ENCODE measurements at regions not wholly inside any gene's neighbourhood (a gene's known extent, or its start where the extent isn't known, plus 50 kb on each side); places are given as distances from the start of the nearest gene placed in this dataset.

- H3K14ac ChIP-seq (ENCODE audit: insufficient read length) = no peak overlapping the region
- no peak overlapping the region for H3K27ac ChIP-seq (ENCODE audit: low read depth, low read length)
- no peak overlapping the region for H2BK20ac ChIP-seq (ENCODE audit: low read length)
- no peak overlapping the region for H3K18ac ChIP-seq (ENCODE audit: extremely low read depth, low read length)
- H2BK120ac ChIP-seq (replicated peaks; ENCODE audit: low read depth, low read length) = no peak overlapping the region
- H3K9me3 ChIP-seq (ENCODE audit: insufficient read depth in 2 of 2, low read depth in 1 of 2, low read length in 1 of 2) = no peaks in the 10 kb centered on the region
- WGBS, 2 experiments (ENCODE audit: extremely low coverage in 1 of 2, insufficient coverage in 1 of 2, insufficient read length in 1 of 2, insufficient replicate concordance in 2 of 2, low coverage in 1 of 2, low lambda C conversion rate in 2 of 2, missing lambda C conversion rate in 1 of 2) = 86% methylated on average over 2 of the region's 2 CpGs; no CpG with 5 or more reads in 1 of the 2 experiments
- no peaks in the 10 kb centered on the region for H3K23me2 ChIP-seq (ENCODE audit: low read depth, low read length)
- H4K5ac ChIP-seq (ENCODE audit: insufficient read length, low read depth, low read length) = no peak overlapping the region
- no peak overlapping the region for H2BK12ac ChIP-seq (ENCODE audit: low read depth, low read length)
- DNase-seq (ENCODE audit: low read depth in 1 of 2, low spot score in 2 of 2) (no peak), FAIRE-seq (no peak)
- H3K4me2 ChIP-seq (ENCODE audit: insufficient read depth in 1 of 2, low read depth in 2 of 2, low read length in 2 of 2) = no peak overlapping the region
- ChIA-PET POLR2A (ENCODE audit: partially characterized antibody) (no interaction called here), CTCF (ENCODE audit: partially characterized antibody) (interaction anchor here (0.6 to 1.2 kb wide), 2 partner anchors 450 to 452 kb away, joined by 3 to 5 read pairs; no protein-coding TSS in a partner anchor)
- no peak overlapping the region for H3K4me3 ChIP-seq (ENCODE audit: extremely low read depth in 1 of 4, insufficient read depth in 2 of 4, low read depth in 3 of 4, low read length in 4 of 4)
- H4K91ac ChIP-seq (replicated peaks; ENCODE audit: insufficient read length, low read length) = no peak overlapping the region
- H2AFZ ChIP-seq (ENCODE audit: low read length) = no peak overlapping the region
- H2AK5ac ChIP-seq (ENCODE audit: low read depth, low read length) = no peak overlapping the region
- H3K23ac ChIP-seq (ENCODE audit: insufficient read length) = no peak overlapping the region
- H2BK5ac ChIP-seq (ENCODE audit: low read depth, low read length) = no peak overlapping the region
- H2BK15ac ChIP-seq (ENCODE audit: low read length) = no peak overlapping the region
- no peaks in the 10 kb centered on the region for H3K79me2 ChIP-seq (ENCODE audit: control insufficient read depth in 1 of 2, insufficient read depth in 2 of 2, low read length in 2 of 2)
- H3K36me3 ChIP-seq (ENCODE audit: control insufficient read depth in 2 of 4, insufficient read depth in 4 of 4, low read length in 3 of 4) = no peaks in the 10 kb centered on the region
- H3K4ac ChIP-seq (replicated peaks; ENCODE audit: insufficient read length, low read depth, low read length) = no peak overlapping the region
- H4K8ac ChIP-seq (ENCODE audit: extremely low read depth, insufficient read depth, low read length) = no peak overlapping the region
- no peaks in the 10 kb centered on the region for H3K4me1 ChIP-seq (replicated peaks in 1 of 4; ENCODE audit: control insufficient read depth in 3 of 4, insufficient read depth in 4 of 4, low read length in 3 of 4)
- no peaks in the 10 kb centered on the region; the same call in 1 of the 2 replicates for H3K79me1 ChIP-seq (ENCODE audit: low read depth, low read length)
- H4K20me1 ChIP-seq (replicated peaks in 1 of 2; ENCODE audit: control insufficient read depth in 1 of 2, insufficient read depth in 2 of 2, low read length in 2 of 2) = no peaks in the 10 kb centered on the region
- no peak overlapping the region for H3K56ac ChIP-seq (replicated peaks; ENCODE audit: insufficient read length, low read depth, low read length)
- no peak overlapping the region for H3K9ac ChIP-seq (replicated peaks in 1 of 4; ENCODE audit: extremely low read depth in 1 of 4, low read depth in 3 of 4, low read length in 3 of 4)
- no peaks in the 10 kb centered on the region for H3K27me3 ChIP-seq (replicated peaks in 1 of 4; ENCODE audit: control insufficient read depth in 3 of 4, extremely low read depth in 1 of 4, insufficient read depth in 3 of 4, low read length in 3 of 4)
- TF ChIP-seq POLR2A (IDR thresholded peaks at IDR 0.05; ENCODE audit: control extremely low read depth in 1 of 2, low read depth in 2 of 2, low read length in 2 of 2) = no peak
- TF ChIP-seq USF2 (IDR thresholded peaks at IDR 0.05; ENCODE audit: low read length) = no peak
- no peak for TF ChIP-seq CHD2 (IDR thresholded peaks at IDR 0.05; ENCODE audit: low read length)
- no peak for TF ChIP-seq SP4 (IDR thresholded peaks at IDR 0.05; ENCODE audit: low read length)
- TF ChIP-seq E2F6 (IDR thresholded peaks at IDR 0.05) = no peak
- no peak for TF ChIP-seq SIN3A (conservative IDR thresholded peaks at IDR 0.05 in 1 of 2, IDR thresholded peaks at IDR 0.05 in 1 of 2; ENCODE audit: low read depth in 1 of 2, low read length in 2 of 2)
- no peak for TF ChIP-seq YY1 (IDR thresholded peaks at IDR 0.05; ENCODE audit: low read depth, low read length)
- TF ChIP-seq MAX (IDR thresholded peaks at IDR 0.05) = no peak
- TF ChIP-seq CBX5 (IDR thresholded peaks at IDR 0.05; ENCODE audit: low read depth, low read length) = no peak
- no peak for TF ChIP-seq POLR2AphosphoS5 (IDR thresholded peaks at IDR 0.05; ENCODE audit: low read depth, low read length)
- TF ChIP-seq HDAC6 (IDR thresholded peaks at IDR 0.05; ENCODE audit: low read depth, low read length) = no peak
- TF ChIP-seq EP300 (IDR thresholded peaks at IDR 0.05; ENCODE audit: borderline replicate concordance in 1 of 2, low read depth in 2 of 2, low read length in 2 of 2) = no peak
- no peak for TF ChIP-seq HDAC2 (IDR thresholded peaks at IDR 0.05; ENCODE audit: borderline replicate concordance in 1 of 2, low read depth in 2 of 2, low read length in 2 of 2)
Measured at GRCh38 chr20:52076164-52076563, 115.4 kb downstream of the ZFP64 start.

Data from H1 (cell line).